ENCODE measurements at regions not wholly inside any gene's neighbourhood (a gene's known extent, or its start where the extent isn't known, plus 50 kb on each side); places are given as distances from the start of the nearest gene placed in this dataset.

GRCh38 chr4:24419181-24420034 lies 164.9 kb downstream of the DHX15 start:
- peak; percentile 39 for DNase-seq (ENCODE audit: low read depth)

GRCh38 chr4:24417206-24417605 lies 167.1 kb downstream of the DHX15 start:
- no peak for DNase-seq (ENCODE audit: low read depth)

- no peak for DNase-seq (ENCODE audit: low read depth)
Measured at GRCh38 chr4:24416293-24416692, 168.1 kb downstream of the DHX15 start.

- no peak for DNase-seq (ENCODE audit: low read depth)
Measured at GRCh38 chr4:24413311-24413784, 171.0 kb downstream of the DHX15 start.

GRCh38 chr4:24411806-24412205 lies 172.5 kb downstream of the DHX15 start:
- no peak for DNase-seq (ENCODE audit: low read depth)

GRCh38 chr4:24411299-24411698 lies 173.1 kb downstream of the DHX15 start:
- no peak for DNase-seq (ENCODE audit: low read depth)

GRCh38 chr4:24408640-24409039 lies 175.7 kb downstream of the DHX15 start:
- DNase-seq (ENCODE audit: low read depth): no peak

GRCh38 chr4:24405926-24406325 lies 178.4 kb downstream of the DHX15 start:
- no peak for DNase-seq (ENCODE audit: low read depth)

- no peak for DNase-seq (ENCODE audit: low read depth)
Measured at GRCh38 chr4:24405341-24405740, 179.0 kb downstream of the DHX15 start.

GRCh38 chr4:24404281-24404680 lies 180.1 kb downstream of the DHX15 start:
- DNase-seq (ENCODE audit: low read depth): no peak

GRCh38 chr4:24403265-24403664 lies 181.1 kb downstream of the DHX15 start:
- DNase-seq (ENCODE audit: low read depth): no peak

- DNase-seq (ENCODE audit: low read depth): no peak
Measured at GRCh38 chr4:24400537-24400936, 183.8 kb downstream of the DHX15 start.

- DNase-seq (ENCODE audit: low read depth): no peak
Measured at GRCh38 chr4:24396988-24397387, 187.4 kb downstream of the DHX15 start.

GRCh38 chr4:24395937-24396336 lies 188.4 kb downstream of the DHX15 start:
- no peak for DNase-seq (ENCODE audit: low read depth)

- DNase-seq (ENCODE audit: low read depth): no peak
Measured at GRCh38 chr4:24394041-24394440, 190.3 kb downstream of the DHX15 start.

- no peak for DNase-seq (ENCODE audit: low read depth)
Measured at GRCh38 chr4:24392613-24393012, 191.7 kb downstream of the DHX15 start.

- DNase-seq (ENCODE audit: low read depth): no peak
Measured at GRCh38 chr4:24382381-24382780, 202.0 kb downstream of the DHX15 start.

GRCh38 chr4:24380957-24381665 lies 203.2 kb downstream of the DHX15 start:
- DNase-seq (ENCODE audit: low read depth): no peak

GRCh38 chr4:24373704-24374103 lies 210.7 kb downstream of the DHX15 start:
- DNase-seq (ENCODE audit: low read depth): no peak

- no peak for DNase-seq (ENCODE audit: low read depth)
Measured at GRCh38 chr4:24372881-24373280, 211.5 kb downstream of the DHX15 start.

GRCh38 chr4:24372341-24372740 lies 212.0 kb downstream of the DHX15 start:
- no peak for DNase-seq (ENCODE audit: low read depth)

- DNase-seq (ENCODE audit: low read depth): no peak
Measured at GRCh38 chr4:24370421-24370820, 213.9 kb downstream of the DHX15 start.

- no peak for DNase-seq (ENCODE audit: low read depth)
Measured at GRCh38 chr4:24369507-24370029, 214.8 kb downstream of the DHX15 start.
